Endothelial cell of umbilical vein (primary cell): ENCODE measurements at regions not wholly inside any gene's neighbourhood (a gene's known extent, or its start where the extent isn't known, plus 50 kb on each side); places are given as distances from the start of the nearest gene placed in this dataset.

Experiments
- BruUV-seq: library from RNA; stranded (reverse); fragments of 400-500 nt; replicated peaks from 2 replicates; lab custom pipeline; 2021; lab: Mats Ljungman, UMichigan
- CTCF ChIA-PET: fragments of 300-600, 350-600 bp; sonication (Branson Sonifier 250); formaldehyde crosslinking; loops from one replicate; lab custom pipeline; 2021; ENCODE audit warnings: antibody characterized with exemption, inconsistent platforms; lab: Charles Lee
- POLR2A ChIA-PET: fragments of 300-600, 350-600 bp; sonication (Branson Sonifier 250); formaldehyde crosslinking; loops from one replicate; lab custom pipeline; 2021; ENCODE audit warnings: antibody characterized with exemption, inconsistent platforms; lab: Charles Lee
- DNase-seq: peaks from one replicate; pipeline ENCODE4 v3.0.0-alpha.2; 2011; ENCODE audit warnings: low read depth, low spot score
- FAIRE-seq: peaks from 2 replicates; lab custom pipeline; 2011; peaks lifted over from hg19 to GRCh38; lab: Jason Lieb, UNC
- H2AFZ ChIP-seq: 2 replicates; pipeline ENCODE4 v1.6.0; 2012; ENCODE audit warnings: low read depth, low read length, control low read depth, inconsistent platforms
- H3K27ac ChIP-seq: 2 replicates; pipeline ENCODE4 v1.5.1; 2011; ENCODE audit warnings: low read depth, mild to moderate bottlenecking, control low read depth, low read length, moderate library complexity; ENCODE audit not compliant: insufficient read depth
- H3K27me3 ChIP-seq, 2 experiments: 2 replicates each; pipeline versions ENCODE4 v1.6.0 to v1.6.1; 2011; ENCODE audit warnings: low read length in 2 of 2, mixed read lengths in 1 of 2; ENCODE audit not compliant: control insufficient read depth in 2 of 2, insufficient read depth in 2 of 2
- H3K36me3 ChIP-seq, 2 experiments: 2 replicates in 1 of 2; 3 replicates in 1 of 2; pipeline ENCODE4 v1.5.1; 2011; ENCODE audit warnings: low read length in 2 of 2, mild to moderate bottlenecking in 1 of 2, moderate library complexity in 1 of 2; ENCODE audit not compliant: control insufficient read depth in 2 of 2, insufficient read depth in 2 of 2; ENCODE audit errors: extremely low read depth in 1 of 2
- H3K4me1 ChIP-seq: 3 replicates; pipeline ENCODE4 v1.5.1; 2011; ENCODE audit warnings: mild to moderate bottlenecking, low read length; ENCODE audit not compliant: control insufficient read depth, insufficient read depth; ENCODE audit errors: extremely low read depth
- H3K4me2 ChIP-seq: 2 replicates; pipeline ENCODE4 v1.6.1; 2011; ENCODE audit warnings: low read length, control low read depth, mixed read lengths; ENCODE audit not compliant: insufficient read depth
- H3K4me3 ChIP-seq, 3 experiments: fragments of 200-600 bp in 1 of 3; sonication (generic), shearing (Covaris generic) in 1 of 3; replicated peaks in 1 of 3; 2 replicates each; pipeline ENCODE4 v1.5.1; 2011 to 2016; ENCODE audit warnings: control low read depth in 3 of 3, low read length in 3 of 3, mild to moderate bottlenecking in 2 of 3, inconsistent platforms in 1 of 3, low read depth in 1 of 3, moderate library complexity in 1 of 3; ENCODE audit not compliant: insufficient read depth in 1 of 3
- H3K79me2 ChIP-seq: 2 replicates; pipeline ENCODE4 v1.6.0; 2012; ENCODE audit warnings: low read length, inconsistent platforms; ENCODE audit not compliant: control insufficient read depth, insufficient read depth
- H3K9ac ChIP-seq: replicated peaks from 2 replicates; pipeline ENCODE3; 2011; ENCODE audit warnings: low read length, control low read depth; ENCODE audit not compliant: insufficient read depth; ENCODE audit errors: extremely low read depth
- H3K9me1 ChIP-seq: replicated peaks from 3 replicates; pipeline ENCODE4 v1.6.0; 2011; ENCODE audit warnings: mild to moderate bottlenecking, low read length; ENCODE audit not compliant: control insufficient read depth, insufficient read depth; ENCODE audit errors: extremely low read depth
- H3K9me3 ChIP-seq: replicated peaks from 2 replicates; pipeline ENCODE4 v1.5.1; 2012; ENCODE audit warnings: low read length, inconsistent platforms; ENCODE audit not compliant: control insufficient read depth, insufficient read depth
- H4K20me1 ChIP-seq: replicated peaks from 2 replicates; pipeline ENCODE3; 2011; ENCODE audit warnings: mild to moderate bottlenecking, low read length; ENCODE audit not compliant: control insufficient read depth, insufficient read depth; ENCODE audit errors: extremely low read depth
- EZH2 ChIP-seq: IDR thresholded peaks from 2 replicates; pipeline ENCODE4 v1.6.1; 2012; ENCODE audit warnings: borderline replicate concordance, low read depth, mild to moderate bottlenecking, moderate library complexity, low read length, inconsistent platforms; ENCODE audit not compliant: severe bottlenecking
- FOS ChIP-seq: IDR thresholded peaks from 2 replicates; pipeline ENCODE4 v1.6.1; 2011; ENCODE audit warnings: mild to moderate bottlenecking, low read length, moderate library complexity, borderline replicate concordance; ENCODE audit not compliant: insufficient read depth
- GATA2 ChIP-seq: IDR thresholded peaks from 2 replicates; pipeline ENCODE4 v1.7.0; 2011; ENCODE audit warnings: low read depth, mild to moderate bottlenecking, moderate library complexity, mixed read lengths, low read length; ENCODE audit not compliant: insufficient read length, insufficient read depth
- JUN ChIP-seq: IDR thresholded peaks from 2 replicates; pipeline ENCODE4 v1.6.1; 2011; ENCODE audit warnings: borderline replicate concordance, low read depth; ENCODE audit not compliant: insufficient read length, insufficient read depth
- MYC ChIP-seq: IDR thresholded peaks from one replicate; pipeline ENCODE4 v1.6.1; 2011; ENCODE audit warnings: mild to moderate bottlenecking, low read depth, low read length
- POLR2A ChIP-seq: IDR thresholded peaks from 2 replicates; pipeline ENCODE4 v1.6.1; 2012; ENCODE audit warnings: low read depth, mild to moderate bottlenecking, control low read depth, low read length
- POLR2AphosphoS5 ChIP-seq: IDR thresholded peaks from 2 replicates; pipeline ENCODE4 v1.6.1; 2012; ENCODE audit warnings: low read depth, mild to moderate bottlenecking, control low read depth, low read length, moderate library complexity; ENCODE audit not compliant: insufficient read depth
- dilution Hi-C: fragments of 300-500 bp; cut with MboI; formaldehyde crosslinking; loops from one replicate; pipeline ENCODE4 v1.15.0; 2019; ENCODE audit warnings: low sequenced_read_pairs; ENCODE audit not compliant: extremely low pct_ligation_motif_present
- intact Hi-C: fragments of 100-400 bp; cut with micrococcal nuclease; formaldehyde crosslinking; loops from one replicate; pipeline ENCODE4 v1.10.0; 2022
- TF ChIP-seq, protein P1 (sequence below), 2 donors: IDR thresholded peaks; 1 replicate in 1 of 2; 2 replicates in 1 of 2; pipeline ENCODE4 v1.5.1; 2011; ENCODE audit warnings: low read length in 2 of 2, mild to moderate bottlenecking in 2 of 2, moderate library complexity in 2 of 2, control low read depth in 1 of 2, inconsistent platforms in 1 of 2, low read depth in 1 of 2; ENCODE audit not compliant: insufficient read depth in 1 of 2; ENCODE audit errors: extremely low read depth in 1 of 2
- TF ChIP-seq, protein P2 (sequence below): IDR thresholded peaks from 2 replicates; pipeline ENCODE4 v1.6.1; 2011; ENCODE audit not compliant: insufficient read depth, insufficient read length

DNA sequence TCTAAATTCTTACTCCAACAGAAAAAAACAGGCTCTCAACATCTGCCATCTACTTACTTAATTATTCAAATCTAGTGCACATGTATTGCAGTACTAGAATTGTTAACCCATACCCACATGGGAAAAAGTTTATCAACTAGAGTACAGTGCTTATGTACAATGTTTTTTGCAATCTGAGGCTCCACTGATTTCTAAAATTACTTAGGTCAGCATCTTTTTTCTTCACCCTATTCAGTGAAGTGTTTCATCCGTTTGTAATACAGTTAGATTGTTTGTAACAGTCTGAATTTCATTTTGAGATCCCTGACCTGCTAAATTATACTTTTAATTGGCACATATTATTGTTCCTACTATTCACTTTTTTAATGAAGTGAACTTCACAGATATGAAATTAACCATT, 402.2 kb downstream of the FOXA2 start:
- Histone ChIP-seq H3K36me3 (no peaks in the 10 kb centered on the region), H3K4me3 (no peak overlapping the region), H3K9me1 (no peaks in the 10 kb centered on the region), H3K27ac (no peak overlapping the region), H3K4me2 (no peak overlapping the region), H3K27me3 (no peaks in the 10 kb centered on the region), H3K9me3 (peaks cover 2% of the 10 kb centered on the region), H4K20me1 (no peaks in the 10 kb centered on the region), H3K79me2 (no peaks in the 10 kb centered on the region), H2AFZ (no peak overlapping the region), H3K9ac (no peak overlapping the region), H3K4me1 (no peaks in the 10 kb centered on the region)
- BruUV-seq: no TSS peak
- no peak for DNase-seq
- dilution Hi-C loops (no loop called here), intact Hi-C loops (no loop called here)
- POLR2A ChIA-PET: no interaction called here
- no peak for FAIRE-seq
- CTCF ChIA-PET: no interaction called here
- TF ChIP-seq POLR2AphosphoS5 (no peak), GATA2 (no peak), JUN (no peak), POLR2A (no peak), EZH2 (no peak), MYC (no peak), FOS (no peak)
- TF ChIP-seq, protein P1, sequence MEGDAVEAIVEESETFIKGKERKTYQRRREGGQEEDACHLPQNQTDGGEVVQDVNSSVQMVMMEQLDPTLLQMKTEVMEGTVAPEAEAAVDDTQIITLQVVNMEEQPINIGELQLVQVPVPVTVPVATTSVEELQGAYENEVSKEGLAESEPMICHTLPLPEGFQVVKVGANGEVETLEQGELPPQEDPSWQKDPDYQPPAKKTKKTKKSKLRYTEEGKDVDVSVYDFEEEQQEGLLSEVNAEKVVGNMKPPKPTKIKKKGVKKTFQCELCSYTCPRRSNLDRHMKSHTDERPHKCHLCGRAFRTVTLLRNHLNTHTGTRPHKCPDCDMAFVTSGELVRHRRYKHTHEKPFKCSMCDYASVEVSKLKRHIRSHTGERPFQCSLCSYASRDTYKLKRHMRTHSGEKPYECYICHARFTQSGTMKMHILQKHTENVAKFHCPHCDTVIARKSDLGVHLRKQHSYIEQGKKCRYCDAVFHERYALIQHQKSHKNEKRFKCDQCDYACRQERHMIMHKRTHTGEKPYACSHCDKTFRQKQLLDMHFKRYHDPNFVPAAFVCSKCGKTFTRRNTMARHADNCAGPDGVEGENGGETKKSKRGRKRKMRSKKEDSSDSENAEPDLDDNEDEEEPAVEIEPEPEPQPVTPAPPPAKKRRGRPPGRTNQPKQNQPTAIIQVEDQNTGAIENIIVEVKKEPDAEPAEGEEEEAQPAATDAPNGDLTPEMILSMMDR (IDR thresholded peaks at IDR 0.05; ENCODE audit: extremely low read depth in 1 of 2, insufficient read depth in 1 of 2, low read depth in 1 of 2, low read length in 2 of 2): no peak
- TF ChIP-seq, protein P2, sequence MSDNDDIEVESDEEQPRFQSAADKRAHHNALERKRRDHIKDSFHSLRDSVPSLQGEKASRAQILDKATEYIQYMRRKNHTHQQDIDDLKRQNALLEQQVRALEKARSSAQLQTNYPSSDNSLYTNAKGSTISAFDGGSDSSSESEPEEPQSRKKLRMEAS: no peak
